PFSK-1 (cell line): ENCODE measurements at regions not wholly inside any gene's neighbourhood (a gene's known extent, or its start where the extent isn't known, plus 50 kb on each side); places are given as distances from the start of the nearest gene placed in this dataset.

Experiments
- FOXP2 ChIP-seq: optimal IDR thresholded peaks from 2 replicates; pipeline ENCODE3; 2011; ENCODE audit warnings: borderline replicate concordance, control low read depth, inconsistent platforms; ENCODE audit not compliant: insufficient read depth; ENCODE audit errors: extremely low read length, extremely low read depth
- POLR2AphosphoS5 ChIP-seq: IDR thresholded peaks from 2 replicates; pipeline ENCODE4 v1.6.1; 2012; ENCODE audit warnings: low read depth, mild to moderate bottlenecking, control low read depth, low read length, moderate library complexity
- REST ChIP-seq, 2 experiments: IDR thresholded peaks; 2 replicates each; pipeline versions ENCODE4 v1.6.1 to v1.8.0; 2011 to 2012; ENCODE audit warnings: low read depth in 2 of 2, low read length in 2 of 2, control low read depth in 1 of 2, inconsistent platforms in 1 of 2, mild to moderate bottlenecking in 1 of 2, moderate library complexity in 1 of 2; ENCODE audit not compliant: insufficient read depth in 1 of 2
- SIN3A ChIP-seq: IDR thresholded peaks from 2 replicates; pipeline ENCODE4 v1.6.1; 2012; ENCODE audit warnings: mild to moderate bottlenecking, low read length, moderate library complexity, borderline replicate concordance; ENCODE audit not compliant: insufficient read depth
- TAF1 ChIP-seq: IDR thresholded peaks from 2 replicates; pipeline ENCODE4 v1.6.1; 2012; ENCODE audit warnings: low read length, control low read depth, borderline replicate concordance; ENCODE audit not compliant: insufficient read depth

GRCh38 chr20:4328541-4328940, 79.5 kb upstream of the ADRA1D start:
- TF ChIP-seq FOXP2 (no peak), SIN3A (no peak), TAF1 (no peak), REST (IDR thresholded peaks at IDR 0.05; ENCODE audit: insufficient read depth in 1 of 2, low read depth in 2 of 2, low read length in 2 of 2) (no peak), POLR2AphosphoS5 (no peak)
